B cell (primary cell): ENCODE measurements at regions not wholly inside any gene's neighbourhood (a gene's known extent, or its start where the extent isn't known, plus 50 kb on each side); places are given as distances from the start of the nearest gene placed in this dataset.

Experiments used
- EZH2 ChIP-seq: IDR thresholded peaks from 2 replicates; pipeline ENCODE4 v1.6.1; 2012; ENCODE audit warnings: borderline replicate concordance, low read depth, mild to moderate bottlenecking, moderate library complexity, low read length; ENCODE audit not compliant: insufficient read depth, poor library complexity, severe bottlenecking
- TF ChIP-seq, protein P1 (sequence below): fragments of 200-600 bp; IDR thresholded peaks from one replicate; pipeline ENCODE4 v1.8.0; 2022; ENCODE audit warnings: antibody characterized with exemption, mild to moderate bottlenecking

DNA sequence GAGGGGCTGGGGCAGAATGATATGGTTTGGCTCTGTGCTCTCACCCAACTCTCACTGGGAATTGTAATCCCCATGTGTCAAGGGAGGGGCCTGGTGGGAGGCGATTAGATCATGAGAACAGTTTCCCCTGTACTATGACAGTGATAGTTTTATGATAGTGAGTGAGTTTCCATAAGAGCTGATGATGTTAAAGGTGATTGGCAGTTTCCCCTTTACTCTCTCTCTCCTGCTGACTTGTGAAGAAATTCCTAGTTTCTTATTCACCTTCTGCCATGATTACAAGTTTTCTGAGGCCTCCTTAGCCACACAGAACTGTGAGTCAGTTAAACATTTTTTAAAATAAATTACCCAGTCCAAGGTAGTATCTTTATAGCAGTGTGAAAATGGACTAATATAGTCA lies 120.4 kb upstream of the CDH9 start:
- no peak for TF ChIP-seq EZH2
- TF ChIP-seq, protein P1, sequence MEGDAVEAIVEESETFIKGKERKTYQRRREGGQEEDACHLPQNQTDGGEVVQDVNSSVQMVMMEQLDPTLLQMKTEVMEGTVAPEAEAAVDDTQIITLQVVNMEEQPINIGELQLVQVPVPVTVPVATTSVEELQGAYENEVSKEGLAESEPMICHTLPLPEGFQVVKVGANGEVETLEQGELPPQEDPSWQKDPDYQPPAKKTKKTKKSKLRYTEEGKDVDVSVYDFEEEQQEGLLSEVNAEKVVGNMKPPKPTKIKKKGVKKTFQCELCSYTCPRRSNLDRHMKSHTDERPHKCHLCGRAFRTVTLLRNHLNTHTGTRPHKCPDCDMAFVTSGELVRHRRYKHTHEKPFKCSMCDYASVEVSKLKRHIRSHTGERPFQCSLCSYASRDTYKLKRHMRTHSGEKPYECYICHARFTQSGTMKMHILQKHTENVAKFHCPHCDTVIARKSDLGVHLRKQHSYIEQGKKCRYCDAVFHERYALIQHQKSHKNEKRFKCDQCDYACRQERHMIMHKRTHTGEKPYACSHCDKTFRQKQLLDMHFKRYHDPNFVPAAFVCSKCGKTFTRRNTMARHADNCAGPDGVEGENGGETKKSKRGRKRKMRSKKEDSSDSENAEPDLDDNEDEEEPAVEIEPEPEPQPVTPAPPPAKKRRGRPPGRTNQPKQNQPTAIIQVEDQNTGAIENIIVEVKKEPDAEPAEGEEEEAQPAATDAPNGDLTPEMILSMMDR = no peak
